Activated CD8-positive, alpha-beta memory T cell treated with anti-CD3 and anti-CD28 coated beads for 36 hours (primary cell): ENCODE measurements at regions not wholly inside any gene's neighbourhood (a gene's known extent, or its start where the extent isn't known, plus 50 kb on each side); places are given as distances from the start of the nearest gene placed in this dataset.

Source experiments
- CTCF ChIA-PET: fragments of 350-600 bp; sonication (Branson Sonifier 250); formaldehyde crosslinking; loops from one replicate; lab custom pipeline; 2021; ENCODE audit warnings: antibody characterized with exemption; lab: Charles Lee
- POLR2A ChIA-PET: fragments of 350-600 bp; sonication (Branson Sonifier 250); formaldehyde crosslinking; loops from one replicate; lab custom pipeline; 2021; ENCODE audit warnings: antibody characterized with exemption; lab: Charles Lee

DNA sequence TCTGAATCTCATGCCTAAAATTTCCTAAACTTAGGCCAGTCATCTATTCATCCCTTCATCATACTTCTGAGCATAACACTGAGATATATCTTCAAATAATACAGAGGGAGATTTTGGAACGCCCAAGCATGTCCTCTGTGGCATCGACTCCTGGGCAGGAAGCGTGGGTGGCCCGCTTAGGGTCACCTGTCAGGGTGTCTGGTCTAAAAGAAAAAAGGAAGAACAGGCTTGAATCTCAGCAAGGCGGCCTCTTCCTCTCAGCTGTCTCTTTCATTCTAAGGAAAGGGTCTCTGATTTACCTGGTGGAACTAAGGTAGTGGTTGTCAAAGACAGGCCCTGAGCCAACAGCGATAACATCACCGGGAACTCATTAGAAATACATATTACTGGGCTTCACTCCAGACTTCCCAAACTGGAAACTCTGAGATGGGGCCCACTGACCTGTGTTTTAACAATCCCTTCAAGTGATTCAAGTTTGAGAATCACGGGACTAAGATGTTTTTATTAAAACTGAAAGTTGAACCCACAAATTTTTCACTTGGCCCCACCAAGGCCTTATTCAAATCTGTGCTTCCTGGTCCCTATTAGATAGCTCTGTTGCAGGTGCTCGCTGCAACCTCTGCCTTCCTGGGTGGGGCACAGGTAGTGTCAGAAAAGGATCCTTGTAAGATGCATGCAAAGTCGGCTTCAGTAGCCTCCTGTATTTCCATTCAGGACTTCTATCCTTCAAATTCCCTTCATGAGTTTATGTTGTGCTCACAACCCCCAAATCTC is 162.3 kb upstream of the CCDC68 start:
- ChIA-PET CTCF (no interaction called here), POLR2A (no interaction called here)

GRCh38 chr18:55120896-55121295 is 161.6 kb upstream of the CCDC68 start:
- POLR2A ChIA-PET: no interaction called here
- CTCF ChIA-PET: no interaction called here

- ChIA-PET CTCF (no interaction called here), POLR2A (no interaction called here)
Observed at GRCh38 chr18:55119434-55119833, 160.2 kb upstream of the CCDC68 start.

GRCh38 chr18:55119016-55119415 is 159.8 kb upstream of the CCDC68 start:
- CTCF ChIA-PET: no interaction called here
- POLR2A ChIA-PET: no interaction called here

DNA sequence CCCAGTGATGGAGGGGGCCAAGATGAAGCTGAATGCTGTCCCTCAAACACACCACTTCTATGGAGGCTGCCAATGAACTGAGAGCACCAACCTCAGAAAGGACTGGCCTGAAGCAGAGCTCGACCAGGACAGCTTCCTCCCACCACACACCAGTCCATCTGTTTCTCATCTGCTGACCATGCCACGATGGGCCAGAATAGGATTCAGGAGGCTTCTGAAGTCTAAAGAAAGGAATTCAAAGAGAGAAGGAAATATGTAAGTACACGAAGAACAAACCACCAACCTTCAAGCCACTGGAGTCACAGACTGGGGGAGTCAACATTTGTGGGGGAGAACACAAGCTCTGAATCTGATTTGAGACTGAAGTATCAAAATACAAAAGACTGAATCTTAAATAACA is 157.6 kb upstream of the CCDC68 start:
- CTCF ChIA-PET: no interaction called here
- POLR2A ChIA-PET: no interaction called here

DNA sequence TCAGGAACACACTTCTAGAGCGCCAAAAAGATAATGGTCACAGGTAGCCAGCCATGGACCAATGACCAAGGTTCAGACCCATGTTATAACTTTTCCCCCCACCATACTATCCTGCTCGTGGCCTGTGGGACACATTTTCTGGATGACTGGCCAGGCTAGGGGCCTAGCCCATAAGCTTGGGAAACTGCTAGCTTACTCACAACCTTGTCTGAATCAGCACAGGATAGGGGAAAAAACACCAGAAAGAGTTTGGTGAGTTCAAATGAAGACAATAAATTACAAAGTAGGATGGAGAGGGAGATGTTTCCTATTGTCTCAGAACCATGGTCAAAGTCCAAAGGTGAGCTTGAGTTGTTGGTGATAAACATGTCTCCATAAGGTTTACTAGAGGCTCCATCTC is 156.3 kb upstream of the CCDC68 start:
- CTCF ChIA-PET: no interaction called here

DNA sequence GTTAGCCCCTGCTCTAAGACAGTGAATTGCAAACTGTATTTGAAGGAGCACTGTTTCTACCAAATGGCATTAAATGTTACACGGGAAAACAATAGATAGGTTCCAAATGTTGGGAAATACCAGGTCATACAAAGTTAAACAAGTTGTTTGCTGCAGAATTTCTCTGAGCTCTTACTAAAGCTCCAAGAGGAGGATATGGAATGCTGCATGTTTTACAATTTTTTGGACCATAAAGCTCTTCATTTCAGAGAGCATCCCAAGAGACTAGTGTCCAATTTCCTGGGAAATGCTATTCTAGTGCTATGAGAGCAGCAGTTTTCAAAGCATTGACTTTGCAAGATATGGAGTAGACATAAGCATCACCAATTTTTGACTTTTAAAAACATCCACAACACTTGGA is 155.6 kb upstream of the CCDC68 start:
- ChIA-PET POLR2A (no interaction called here), CTCF (no interaction called here)

More for the DNA sequence above, 156.3 kb upstream of the CCDC68 start:
- POLR2A ChIA-PET: no interaction called here

DNA sequence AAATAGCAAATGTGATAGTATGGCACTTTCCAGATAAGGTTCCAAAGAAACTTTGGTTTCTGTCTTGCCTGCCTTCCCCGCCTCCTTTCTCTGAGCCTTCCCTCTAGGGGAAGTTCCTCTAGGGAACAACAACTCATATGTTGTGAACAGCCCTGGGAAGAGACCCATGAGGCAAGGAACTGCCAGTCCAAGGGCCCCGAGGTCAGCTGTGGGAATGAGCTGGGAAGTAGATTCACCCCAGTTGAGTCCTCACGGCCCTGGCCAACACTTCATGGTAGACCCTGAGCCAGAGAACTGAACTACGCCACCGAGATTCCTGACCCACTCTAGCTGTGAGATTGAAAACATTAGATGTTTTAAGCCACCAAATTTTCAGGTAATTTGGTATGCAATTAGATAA is 154.5 kb upstream of the CCDC68 start:
- ChIA-PET CTCF (no interaction called here), POLR2A (no interaction called here)

GRCh38 chr18:55111271-55111670 is 152.0 kb upstream of the CCDC68 start:
- POLR2A ChIA-PET: no interaction called here
- CTCF ChIA-PET: no interaction called here

DNA sequence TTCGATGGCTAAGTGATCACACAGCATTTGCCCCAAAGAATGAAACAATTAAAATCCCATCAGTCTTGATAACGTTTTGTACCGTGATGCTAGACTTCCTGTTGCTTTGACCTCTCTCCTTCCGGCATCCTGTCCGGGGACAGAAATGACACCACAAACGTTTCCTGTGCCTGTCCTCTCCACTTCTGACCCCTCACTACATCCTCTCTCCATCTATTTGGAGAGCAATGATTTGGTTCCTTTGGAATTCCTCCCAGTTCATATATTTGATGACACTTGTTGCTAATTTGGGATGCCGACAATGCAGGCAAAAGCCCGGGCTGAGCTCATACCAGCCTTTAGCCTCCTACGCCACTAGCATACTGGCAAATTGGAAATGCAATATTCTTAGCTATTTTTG is 151.2 kb upstream of the CCDC68 start:
- CTCF ChIA-PET: no interaction called here
- POLR2A ChIA-PET: no interaction called here

DNA sequence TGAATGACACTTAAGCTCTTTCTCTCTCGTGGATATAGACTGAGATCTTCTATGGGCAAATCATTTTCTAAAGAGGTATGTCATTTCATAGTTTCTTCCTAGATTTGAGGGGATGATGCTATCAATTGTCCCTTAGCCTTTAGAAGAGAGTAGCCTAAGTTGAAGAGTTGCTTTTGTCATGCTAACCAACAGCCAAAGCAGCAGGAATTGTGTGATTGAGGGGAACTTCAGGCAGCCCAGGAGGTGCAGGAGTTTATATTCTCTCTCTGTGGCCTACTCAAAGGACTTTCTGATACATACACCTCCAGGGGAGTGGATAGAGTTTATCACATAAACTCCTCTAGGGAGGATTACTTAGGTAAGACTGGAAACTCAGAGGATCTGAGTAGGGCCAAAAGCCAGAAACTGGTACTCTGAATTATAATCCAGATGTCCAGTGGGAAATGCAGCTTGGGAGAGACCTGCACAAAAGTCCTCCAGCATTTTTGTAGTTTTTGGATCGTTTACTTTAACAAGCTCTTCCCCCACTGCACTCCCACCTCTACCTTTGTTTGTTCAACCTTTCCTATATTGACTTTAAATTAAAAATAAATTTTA is 150.7 kb upstream of the CCDC68 start:
- ChIA-PET POLR2A (no interaction called here), CTCF (no interaction called here)

- CTCF ChIA-PET: no interaction called here
- POLR2A ChIA-PET: no interaction called here
Observed at GRCh38 chr18:55106906-55107305, 147.6 kb upstream of the CCDC68 start.

DNA sequence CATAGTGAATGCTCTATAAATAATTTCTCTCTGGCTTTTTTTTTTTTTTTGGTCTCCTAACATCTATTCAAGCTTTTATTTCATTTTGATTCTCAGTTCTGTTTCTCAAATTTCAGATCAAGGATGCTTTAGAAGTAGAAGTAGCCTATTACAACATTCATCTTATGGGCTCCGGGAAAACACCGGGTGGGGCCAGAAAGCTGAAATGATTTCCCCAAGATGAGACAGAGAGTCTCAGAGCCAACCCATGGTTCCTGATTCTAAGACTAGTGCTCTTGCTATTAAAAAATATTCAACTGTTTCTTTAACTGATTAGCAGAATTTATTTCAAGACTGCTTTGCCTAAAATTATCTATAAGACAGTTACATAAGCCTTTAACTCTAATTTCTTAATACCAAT is 147.2 kb upstream of the CCDC68 start:
- ChIA-PET POLR2A (no interaction called here), CTCF (no interaction called here)

GRCh38 chr18:55105873-55106272 is 146.6 kb upstream of the CCDC68 start:
- POLR2A ChIA-PET: no interaction called here
- CTCF ChIA-PET: no interaction called here

GRCh38 chr18:55102958-55103456 is 143.7 kb upstream of the CCDC68 start:
- POLR2A ChIA-PET: no interaction called here

DNA sequence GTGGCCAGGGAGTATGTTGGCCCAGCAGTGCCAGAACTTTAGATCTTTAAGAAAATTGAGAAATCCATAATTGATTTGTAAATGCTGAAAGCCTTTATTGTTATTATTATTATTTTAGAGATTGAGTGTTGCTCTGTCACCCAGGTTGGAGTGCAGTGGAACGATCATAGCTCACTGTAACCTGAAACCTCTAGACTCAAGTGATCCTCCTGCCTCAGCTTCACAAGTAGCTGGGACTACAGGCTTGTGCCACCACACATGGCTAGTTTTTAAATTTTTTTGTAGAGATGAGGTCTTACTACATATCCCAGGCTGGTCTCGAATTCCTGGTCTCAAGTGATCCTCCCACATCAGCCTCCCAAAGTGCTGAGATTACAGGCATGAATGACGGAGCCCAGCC is 143.2 kb upstream of the CCDC68 start:
- ChIA-PET POLR2A (no interaction called here), CTCF (no interaction called here)

More at GRCh38 chr18:55102958-55103456, 143.7 kb upstream of the CCDC68 start:
- CTCF ChIA-PET: no interaction called here

GRCh38 chr18:55101458-55101824 is 142.2 kb upstream of the CCDC68 start:
- ChIA-PET CTCF (no interaction called here), POLR2A (no interaction called here)

- POLR2A ChIA-PET: no interaction called here
- CTCF ChIA-PET: no interaction called here
Observed at GRCh38 chr18:55100817-55101457, 141.7 kb upstream of the CCDC68 start.

DNA sequence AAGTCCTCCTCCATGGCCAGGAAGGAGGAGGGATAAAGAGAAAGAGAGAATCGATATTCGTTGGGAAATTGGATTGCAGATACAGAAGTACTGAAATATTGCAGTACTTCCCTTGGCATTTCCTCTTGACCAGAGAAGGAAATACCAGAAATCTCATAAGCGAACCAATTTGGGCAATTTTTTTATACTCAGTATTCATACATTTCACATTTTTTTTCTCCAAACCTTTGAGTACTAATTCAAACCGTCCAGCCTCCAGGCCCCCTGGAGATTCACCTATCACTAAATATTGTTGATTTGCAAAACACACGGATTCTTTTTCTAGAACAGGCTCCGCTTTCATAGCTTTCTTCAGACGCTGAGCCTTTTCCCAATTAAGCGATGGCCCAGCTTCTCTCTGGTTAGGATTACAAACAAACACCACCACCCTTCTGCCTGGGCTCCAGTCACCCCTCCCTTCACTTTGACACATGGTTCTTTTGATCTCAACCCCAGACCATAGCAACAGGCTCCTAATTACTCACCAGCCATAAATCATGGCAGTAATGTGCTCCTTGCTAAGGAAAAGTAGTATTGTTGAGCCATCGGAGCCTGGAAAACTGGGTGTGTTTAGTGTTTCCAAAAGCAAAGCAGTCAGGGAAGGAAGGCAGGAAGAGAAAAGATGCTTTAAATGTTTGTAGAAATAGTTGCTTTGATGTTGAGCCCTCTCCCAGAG is 138.4 kb upstream of the CCDC68 start:
- CTCF ChIA-PET: no interaction called here
- POLR2A ChIA-PET: no interaction called here

GRCh38 chr18:55096263-55096951 is 137.1 kb upstream of the CCDC68 start:
- ChIA-PET CTCF (no interaction called here), POLR2A (no interaction called here)
